Transverse colon (tissue), 4 donors: ENCODE measurements at regions not wholly inside any gene's neighbourhood (a gene's known extent, or its start where the extent isn't known, plus 50 kb on each side); places are given as distances from the start of the nearest gene placed in this dataset.

Experiments
- CTCF ChIP-seq, 5 experiments: fragments of 200-600 bp in 3 of 5; fragments of 450-650 bp in 2 of 5; sonication (generic) in 3 of 5; IDR thresholded peaks; 1 replicate in 2 of 5; 2 replicates in 3 of 5; pipeline ENCODE4 v1.5.1; 2016 to 2017; ENCODE audit warnings: antibody characterized with exemption in 5 of 5, inconsistent platforms in 3 of 5, mild to moderate bottlenecking in 2 of 5, moderate library complexity in 1 of 5
- POLR2A ChIP-seq: fragments of 450-650 bp; IDR thresholded peaks from one replicate; pipeline ENCODE4 v1.6.1; 2016; ENCODE audit warnings: antibody characterized with exemption, mild to moderate bottlenecking, moderate library complexity
- POLR2AphosphoS5 ChIP-seq, 3 donors: sonication (generic); formaldehyde crosslinking; IDR thresholded peaks; one replicate each; pipeline ENCODE4 v1.6.1; 2016; ENCODE audit warnings: antibody characterized with exemption in 3 of 3

- no peak for TF ChIP-seq CTCF (IDR thresholded peaks at IDR 0.05)
- TF ChIP-seq POLR2A = no peak
- TF ChIP-seq POLR2AphosphoS5 (IDR thresholded peaks at IDR 0.05) = peak; percentile 61 to 73 (median 66)
These were observed 429.3 kb upstream of the SOX5 start for GRCh38 chr12:24378548-24379407.
